GM19193 (cell line): ENCODE measurements at regions not wholly inside any gene's neighbourhood (a gene's known extent, or its start where the extent isn't known, plus 50 kb on each side); places are given as distances from the start of the nearest gene placed in this dataset.

Experiments
- POLR2A ChIP-seq: IDR thresholded peaks from 4 replicates; pipeline ENCODE4 v1.6.1; 2011; ENCODE audit not compliant: insufficient read depth, insufficient read length; ENCODE audit errors: extremely low read depth

DNA sequence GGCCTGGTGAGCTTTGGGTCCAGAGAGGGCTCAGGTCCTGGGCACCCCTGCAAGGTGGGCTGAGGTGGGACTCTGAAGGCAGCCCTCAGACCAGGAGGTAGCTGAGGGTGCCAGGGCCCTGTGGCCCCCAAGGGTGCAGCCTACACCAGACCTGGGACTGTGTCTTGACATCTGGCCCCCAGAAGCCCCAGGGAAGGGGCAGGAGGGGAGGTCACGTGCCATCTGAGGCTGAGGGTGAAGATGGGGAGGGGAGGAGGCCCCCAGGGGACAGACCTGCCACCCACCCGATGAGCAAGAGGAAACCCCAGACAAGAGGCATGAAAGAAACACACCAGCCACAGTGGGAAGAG lies 520.2 kb downstream of the BRD1 start:
- TF ChIP-seq POLR2A = no peak

DNA sequence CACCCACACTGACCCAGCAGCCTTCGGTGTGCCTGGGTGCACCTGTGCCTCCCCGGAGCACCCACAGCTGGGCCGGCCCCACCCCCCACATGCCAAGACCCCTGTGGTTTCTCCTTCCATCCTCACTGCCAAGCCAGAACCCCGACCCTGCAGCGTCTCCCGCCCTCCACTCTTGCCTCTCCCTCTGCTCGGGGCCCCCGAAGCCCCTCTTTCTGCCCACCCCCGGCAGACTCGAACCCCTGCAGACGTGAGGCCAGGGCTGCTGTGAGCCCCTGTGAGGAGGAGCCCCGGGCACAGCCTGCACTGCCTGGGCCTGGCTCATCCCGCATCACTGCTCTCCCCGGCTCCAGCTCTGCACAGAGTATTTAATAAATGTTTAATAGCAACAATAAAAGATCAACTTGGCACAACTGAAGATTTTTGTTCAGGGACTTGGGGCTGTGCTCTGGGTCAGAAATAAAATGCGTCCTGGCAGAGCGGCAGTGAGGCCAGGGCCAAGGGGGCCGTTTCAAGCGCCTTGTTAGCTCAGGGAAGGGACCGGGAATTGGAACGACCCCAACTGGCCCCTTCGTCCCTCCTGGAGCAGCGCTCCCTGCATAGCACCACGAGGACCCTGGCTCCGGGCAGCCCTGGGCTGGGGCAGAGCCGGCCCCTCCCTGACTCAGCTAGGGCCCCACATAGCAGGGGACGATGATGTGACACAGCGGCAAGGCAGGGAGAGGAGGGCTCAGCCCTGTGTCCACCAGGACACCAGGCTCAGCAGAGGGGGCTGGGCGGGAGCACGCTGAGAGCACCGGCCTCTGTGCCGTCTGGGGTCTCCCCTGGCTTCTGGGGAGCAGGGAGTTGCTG lies 520.8 kb downstream of the BRD1 start:
- no peak for TF ChIP-seq POLR2A

DNA sequence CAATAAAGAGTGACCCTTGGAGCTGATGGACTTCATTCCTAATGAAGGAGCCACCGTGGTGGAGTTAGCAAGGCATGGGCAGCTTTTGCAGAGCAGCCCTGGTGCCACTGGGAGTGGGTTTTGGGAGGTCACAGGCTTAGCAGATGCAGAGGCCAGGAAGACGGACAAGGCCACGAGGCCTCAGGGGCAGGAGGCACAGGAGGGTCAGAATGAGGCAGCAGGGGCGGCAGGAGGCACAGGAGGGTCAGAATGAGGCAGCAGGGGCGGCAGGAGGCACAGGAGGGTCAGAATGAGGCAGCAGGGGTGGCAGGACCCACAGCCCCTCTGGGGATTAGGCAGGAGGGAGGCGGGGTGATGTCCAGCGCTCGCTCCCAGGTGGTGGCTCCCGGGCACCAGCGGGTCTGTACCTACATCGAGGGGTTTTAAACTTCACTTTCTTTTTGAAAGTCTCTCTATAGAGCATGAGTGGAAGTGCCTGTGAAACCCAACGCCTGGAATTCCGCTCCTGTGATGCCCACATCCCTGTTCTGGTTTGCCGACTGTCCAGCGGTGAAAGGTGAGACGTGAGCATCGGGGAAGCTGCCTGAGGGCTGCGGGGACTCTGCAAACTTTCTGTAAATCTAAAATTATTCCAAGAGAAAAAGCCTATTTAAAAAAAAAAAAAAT lies 521.6 kb downstream of the BRD1 start:
- TF ChIP-seq POLR2A = no peak

- TF ChIP-seq POLR2A = no peak
Observed at GRCh38 chr22:49305214-49305965, 522.3 kb downstream of the BRD1 start.

- no peak for TF ChIP-seq POLR2A
Observed at GRCh38 chr22:49303781-49304461, 523.8 kb downstream of the BRD1 start.

GRCh38 chr22:49303061-49303735 lies 524.5 kb downstream of the BRD1 start:
- TF ChIP-seq POLR2A = no peak

DNA sequence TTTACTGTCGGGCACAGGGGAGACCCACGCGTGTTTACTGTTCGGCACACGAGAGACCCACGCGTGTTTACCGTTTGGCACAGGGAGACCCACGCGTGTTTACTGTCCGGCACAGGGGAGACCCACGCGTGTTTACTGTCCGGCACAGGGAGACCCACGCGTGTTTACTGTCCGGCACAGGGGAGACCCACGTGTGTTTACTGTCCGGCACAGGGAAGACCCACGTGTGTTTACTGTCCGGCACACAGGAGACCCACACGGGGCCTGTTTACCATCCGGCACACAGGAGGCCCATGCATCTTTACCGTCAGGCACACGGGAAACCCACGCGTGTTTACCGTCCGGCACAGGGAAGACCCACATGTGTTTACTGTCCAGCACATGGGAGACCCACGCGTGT lies 525.1 kb downstream of the BRD1 start:
- TF ChIP-seq POLR2A = no peak

DNA sequence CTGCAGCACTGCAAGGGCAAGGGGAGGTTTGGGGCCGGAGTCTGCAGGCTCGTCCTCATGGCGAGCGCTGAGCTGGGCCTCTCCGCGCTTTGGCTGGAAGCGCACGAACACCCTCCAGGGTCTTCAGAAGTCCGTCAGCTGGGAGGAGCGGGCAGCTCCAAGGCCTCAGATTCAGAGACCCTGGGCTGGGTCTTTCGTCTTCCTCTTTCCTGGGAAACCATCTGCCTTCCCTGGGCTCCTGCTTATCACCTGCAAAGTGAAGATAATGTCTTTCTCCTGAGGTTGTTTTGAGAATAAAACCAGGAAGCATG lies 525.6 kb downstream of the BRD1 start:
- no peak for TF ChIP-seq POLR2A

- TF ChIP-seq POLR2A = no peak
Observed at GRCh38 chr22:49301398-49302149, 526.1 kb downstream of the BRD1 start.

- no peak for TF ChIP-seq POLR2A
Observed at GRCh38 chr22:49300951-49301397, 526.7 kb downstream of the BRD1 start.

GRCh38 chr22:49300241-49300640 lies 527.4 kb downstream of the BRD1 start:
- no peak for TF ChIP-seq POLR2A

DNA sequence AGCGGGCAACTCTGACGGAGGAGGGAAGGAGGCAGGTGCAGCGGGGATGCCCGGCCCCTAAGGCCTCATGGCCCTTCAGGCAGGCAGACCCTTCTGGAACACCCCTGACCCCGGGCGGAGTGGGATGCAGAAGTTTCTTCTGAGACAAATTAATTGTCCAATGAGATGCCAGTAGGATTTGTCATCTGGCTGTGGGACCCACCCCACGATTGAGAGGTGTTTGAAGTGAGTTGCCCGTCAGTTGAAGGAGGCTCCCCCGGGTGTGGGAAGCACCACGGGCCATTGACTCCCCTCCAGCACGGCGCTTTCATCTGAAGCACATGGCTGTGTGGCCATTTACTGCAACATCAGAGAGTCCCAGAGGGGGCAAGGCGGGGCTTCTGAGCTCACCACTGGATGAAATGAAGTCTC lies 527.8 kb downstream of the BRD1 start:
- no peak for TF ChIP-seq POLR2A

DNA sequence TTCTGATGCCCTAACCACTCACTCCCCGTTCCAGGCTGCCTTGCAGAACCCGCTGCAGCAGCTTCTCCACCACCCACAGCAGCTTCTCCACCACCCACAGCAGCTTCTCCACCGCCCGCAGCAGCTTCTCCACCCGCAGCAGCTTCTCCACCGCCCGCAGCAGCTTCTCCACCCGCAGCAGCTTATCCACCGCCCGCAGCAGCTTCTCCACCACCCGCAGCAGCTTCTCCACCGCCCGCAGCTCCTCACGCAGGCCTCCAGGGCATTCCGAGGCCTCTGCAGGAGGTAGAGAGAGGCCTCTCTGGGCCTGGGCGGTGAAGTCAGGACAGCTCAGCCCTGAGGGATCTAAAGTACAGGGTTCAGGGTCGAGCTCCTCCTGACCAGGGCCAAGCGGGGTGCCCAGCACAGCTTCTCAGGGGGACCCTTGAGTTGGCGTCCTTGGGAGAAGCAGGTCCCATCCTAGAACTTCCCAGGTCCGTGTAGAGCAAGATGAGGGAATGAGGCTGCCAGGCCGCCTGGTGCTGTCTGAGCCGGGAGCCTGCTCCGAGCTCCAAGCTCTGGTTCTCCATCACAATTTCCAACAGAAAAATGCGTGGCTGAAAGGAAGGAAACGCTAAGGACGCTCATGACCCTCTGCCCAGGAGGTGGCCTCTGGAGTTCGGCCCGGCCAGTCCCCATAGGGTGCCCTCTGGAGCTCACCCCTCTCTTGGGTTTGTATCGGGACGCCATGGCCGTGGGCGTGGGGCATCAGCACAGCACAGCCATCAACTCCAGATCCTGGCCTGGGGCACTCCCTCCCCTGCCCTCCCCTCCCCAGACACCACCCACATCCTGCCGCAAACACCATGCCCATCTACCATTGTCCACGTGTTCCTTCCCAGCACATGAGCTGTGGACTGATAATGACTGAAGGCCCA lies 528.6 kb downstream of the BRD1 start:
- no peak for TF ChIP-seq POLR2A

DNA sequence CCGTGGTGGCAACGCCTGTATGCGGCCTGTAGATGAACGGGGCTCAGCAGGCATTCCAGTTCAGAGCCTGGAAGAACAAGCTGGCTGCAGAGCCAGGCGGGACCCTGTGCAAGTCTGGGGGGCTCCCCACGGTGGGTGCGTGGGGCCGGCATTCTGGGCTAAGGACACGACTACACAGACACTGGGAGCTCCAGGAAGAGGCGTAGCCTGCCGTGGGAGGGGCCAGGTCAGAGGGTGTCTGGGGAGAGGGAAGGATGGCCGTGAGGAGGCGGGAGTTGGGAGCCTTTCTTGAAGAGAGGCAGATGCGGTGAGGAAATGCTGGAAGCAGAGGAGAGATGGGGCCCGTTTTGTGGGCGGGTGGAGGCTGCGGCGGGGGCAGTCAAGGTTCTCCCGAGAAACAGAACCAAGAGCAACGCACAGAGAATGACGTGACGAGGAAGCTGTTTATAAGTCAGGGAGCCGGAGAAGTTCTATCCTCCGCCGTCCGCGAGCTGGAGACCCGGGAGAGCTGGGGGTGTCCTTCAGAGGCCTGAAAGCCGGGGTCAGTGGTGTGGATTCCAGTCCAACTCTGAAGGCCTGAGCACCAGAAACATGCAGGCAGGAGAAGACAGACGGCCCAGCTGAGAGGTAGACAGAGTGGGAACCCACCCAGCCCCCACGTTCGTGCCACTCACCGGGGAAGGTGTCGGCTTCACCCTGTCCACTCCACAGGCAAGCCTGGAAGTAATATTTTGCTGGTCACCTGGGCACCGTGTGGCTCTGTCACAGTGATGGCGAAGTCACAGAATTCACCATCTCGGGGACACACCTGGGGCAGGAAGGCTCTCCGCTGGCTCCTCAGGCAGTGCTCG lies 529.6 kb downstream of the BRD1 start:
- no peak for TF ChIP-seq POLR2A
